IMR-90 (cell line): ENCODE measurements at regions not wholly inside any gene's neighbourhood (a gene's known extent, or its start where the extent isn't known, plus 50 kb on each side); places are given as distances from the start of the nearest gene placed in this dataset.
A peak's percentile ranks its signal among the peaks of the same experiment; 100 is the strongest.

Experiments
- ATAC-seq: fragments of 200-7000 bp; cut with Tn5 transposase; 2 replicates; pipeline ENCODE4 v1.9.1; 2020; ENCODE audit warnings: low read depth, mild to moderate bottlenecking, moderate library complexity
- BruUV-seq: library from RNA; stranded (reverse); fragments of 400-500 nt; replicated peaks from 2 replicates; lab custom pipeline; 2021; lab: Mats Ljungman, UMichigan
- CTCF ChIA-PET: fragments of 300-600 bp; formaldehyde crosslinking; extraction: SDS; loops from one replicate; lab custom pipeline; 2021; ENCODE audit warnings: antibody characterized with exemption; lab: Yijun Ruan, JAX
- POLR2A ChIA-PET: fragments of 300-600 bp; sonication (Branson Sonifier 250); formaldehyde crosslinking; loops from one replicate; lab custom pipeline; 2022; ENCODE audit warnings: antibody characterized with exemption; ENCODE audit not compliant: unreplicated experiment; lab: Charles Lee
- DNase-seq: peaks from one replicate; pipeline ENCODE4 v3.0.0; 2013
- H2AFZ ChIP-seq: replicated peaks from 2 replicates; pipeline ENCODE3; 2013; ENCODE audit warnings: low read length, mild to moderate bottlenecking; ENCODE audit not compliant: poor library complexity
- H2AK5ac ChIP-seq: 2 replicates; pipeline ENCODE4 v1.6.1; 2013; ENCODE audit warnings: low read depth, low read length, inconsistent platforms
- H2AK9ac ChIP-seq: replicated peaks from 2 replicates; pipeline ENCODE3; 2013; ENCODE audit warnings: mild to moderate bottlenecking, low read depth, low read length, moderate library complexity; ENCODE audit not compliant: poor library complexity
- H2BK120ac ChIP-seq: 2 replicates; pipeline ENCODE4 v1.6.1; 2013; ENCODE audit warnings: low read depth, low read length, inconsistent platforms
- H2BK15ac ChIP-seq: 3 replicates; pipeline ENCODE4 v1.6.1; 2013; ENCODE audit warnings: low read depth, low read length, inconsistent platforms
- H2BK20ac ChIP-seq: 2 replicates; pipeline ENCODE4 v1.6.1; 2013; ENCODE audit warnings: low read depth, mild to moderate bottlenecking, inconsistent platforms, low read length, moderate library complexity
- H2BK5ac ChIP-seq: 2 replicates; pipeline ENCODE4 v1.6.1; 2013; ENCODE audit warnings: mild to moderate bottlenecking, low read depth, low read length, inconsistent platforms; ENCODE audit not compliant: poor library complexity, severe bottlenecking
- H3K14ac ChIP-seq: replicated peaks from 2 replicates; pipeline ENCODE4 v1.6.1; 2013; ENCODE audit warnings: low read depth, low read length, inconsistent platforms
- H3K18ac ChIP-seq: 2 replicates; pipeline ENCODE4 v1.6.1; 2013; ENCODE audit warnings: low read depth, low read length, control low read depth
- H3K23ac ChIP-seq: 2 replicates; pipeline ENCODE4 v1.6.1; 2013; ENCODE audit warnings: low read depth, low read length, inconsistent platforms
- H3K27ac ChIP-seq: 2 replicates; pipeline ENCODE4 v1.5.1; 2013; ENCODE audit warnings: mild to moderate bottlenecking, control low read depth, low read length; ENCODE audit not compliant: insufficient read depth
- H3K27me3 ChIP-seq: 2 replicates; pipeline ENCODE4 v1.6.1; 2013; ENCODE audit warnings: low read length; ENCODE audit not compliant: control insufficient read depth, insufficient read depth
- H3K36me3 ChIP-seq: 2 replicates; pipeline ENCODE4 v1.6.1; 2013; ENCODE audit warnings: low read length, mixed read lengths; ENCODE audit not compliant: control insufficient read depth, insufficient read depth
- H3K4ac ChIP-seq: 2 replicates; pipeline ENCODE4 v1.6.1; 2013; ENCODE audit warnings: low read depth, low read length, inconsistent platforms
- H3K4me1 ChIP-seq: 2 replicates; pipeline ENCODE4 v1.6.1; 2013; ENCODE audit warnings: low read length, mixed read lengths; ENCODE audit not compliant: control insufficient read depth, insufficient read depth
- H3K4me2 ChIP-seq: 2 replicates; pipeline ENCODE4 v1.6.1; 2013; ENCODE audit warnings: low read depth, mild to moderate bottlenecking, control low read depth, low read length, moderate library complexity
- H3K4me3 ChIP-seq: 2 replicates; pipeline ENCODE4 v1.5.1; 2013; ENCODE audit warnings: low read depth, mild to moderate bottlenecking, control low read depth, low read length, moderate library complexity; ENCODE audit not compliant: insufficient read depth
- H3K56ac ChIP-seq: 2 replicates; pipeline ENCODE4 v1.6.1; 2013; ENCODE audit warnings: low read length, inconsistent platforms; ENCODE audit not compliant: insufficient read depth; ENCODE audit errors: extremely low read depth
- H3K79me1 ChIP-seq, 2 experiments: 2 replicates each; pipeline ENCODE4 v1.6.1; 2013; ENCODE audit warnings: low read length in 2 of 2, inconsistent platforms in 1 of 2, low read depth in 1 of 2
- H3K9ac ChIP-seq: 2 replicates; pipeline ENCODE4 v1.6.1; 2013; ENCODE audit warnings: low read depth, low read length, control low read depth
- H3K9me1 ChIP-seq: 2 replicates; pipeline ENCODE4 v1.6.1; 2013; ENCODE audit warnings: low read length, inconsistent platforms; ENCODE audit not compliant: insufficient read depth
- H3K9me3 ChIP-seq: 2 replicates; pipeline ENCODE4 v1.6.1; 2013; ENCODE audit warnings: low read length; ENCODE audit not compliant: control insufficient read depth, insufficient read depth
- H4K20me1 ChIP-seq: 2 replicates; pipeline ENCODE4 v1.6.1; 2013; ENCODE audit warnings: low read length, inconsistent platforms; ENCODE audit not compliant: insufficient read depth
- H4K5ac ChIP-seq: 2 replicates; pipeline ENCODE4 v1.6.1; 2013; ENCODE audit warnings: mild to moderate bottlenecking, low read depth, low read length, control low read depth
- H4K8ac ChIP-seq, 2 experiments: 2 replicates each; pipeline ENCODE4 v1.6.1; 2013; ENCODE audit warnings: low read depth in 2 of 2, low read length in 2 of 2, control low read depth in 1 of 2, inconsistent platforms in 1 of 2
- H4K91ac ChIP-seq: 2 replicates; pipeline ENCODE4 v1.6.1; 2013; ENCODE audit warnings: low read depth, low read length, inconsistent platforms; ENCODE audit not compliant: insufficient read depth
- CHD1 ChIP-seq: IDR thresholded peaks from 2 replicates; pipeline ENCODE4 v1.6.1; 2012; ENCODE audit warnings: low read depth, low read length, improper control_type of control experiment
- FOS ChIP-seq: fragments of 150-350 bp; IDR thresholded peaks from 2 replicates; pipeline ENCODE4 v1.6.1; 2016; ENCODE audit warnings: low read depth, low read length
- MAFK ChIP-seq: IDR thresholded peaks from 2 replicates; pipeline ENCODE4 v1.6.1; 2012; ENCODE audit warnings: low read depth, low read length, improper control_type of control experiment
- RAD21 ChIP-seq: IDR thresholded peaks from 2 replicates; pipeline ENCODE4 v1.6.1; 2012; ENCODE audit warnings: low read length, improper control_type of control experiment
- RFX5 ChIP-seq: IDR thresholded peaks from 2 replicates; pipeline ENCODE4 v1.8.0; 2012; ENCODE audit warnings: low read depth, mild to moderate bottlenecking, low read length, moderate library complexity
- SMC3 ChIP-seq: fragments of 150-350 bp; IDR thresholded peaks from 2 replicates; pipeline ENCODE4 v1.6.1; 2016; ENCODE audit warnings: low read depth, mild to moderate bottlenecking, antibody characterized with exemption, low read length, moderate library complexity
- WGBS, 2 experiments: methylation state at CpG; one replicate each; pipeline versions ENCODE4 v1.1.5 to v1.1.7; 2013; ENCODE audit warnings: missing lambda C conversion rate in 2 of 2; ENCODE audit not compliant: insufficient read length in 1 of 2; ENCODE audit errors: extremely low coverage in 2 of 2; 5-methylcytosine and 5-hydroxymethylcytosine counted together
- dilution Hi-C: fragments of 300-500 bp; cut with HindIII; formaldehyde crosslinking; loops from one replicate; pipeline ENCODE4 v1.14.3; 2018; ENCODE audit warnings: low sequenced_read_pairs; ENCODE audit not compliant: unreplicated experiment
- in situ Hi-C: fragments of 300-500 bp; cut with MboI; formaldehyde crosslinking; loops from 3 replicates; pipeline ENCODE4 v1.14.3; 2019; ENCODE audit warnings: low sequenced_read_pairs, inconsistent platforms, mixed read lengths
- intact Hi-C: fragments of 100-400 bp; cut with micrococcal nuclease; formaldehyde crosslinking; loops from 2 replicates; pipeline ENCODE4 v1.10.0; 2022
- TF ChIP-seq, protein P1 (sequence below): conservative IDR thresholded peaks from 2 replicates; pipeline ENCODE4 v1.5.1; 2012; ENCODE audit warnings: mild to moderate bottlenecking, low read depth, low read length, improper control_type of control experiment

- no peak overlapping the region for H3K18ac ChIP-seq
- no peak overlapping the region for H4K8ac ChIP-seq
- H2BK5ac ChIP-seq, result no peak overlapping the region
- H3K79me1 ChIP-seq, result no peaks in the 10 kb centered on the region
- H4K5ac ChIP-seq, result no peak overlapping the region
- no peak overlapping the region for H2AK9ac ChIP-seq
- H3K14ac ChIP-seq, result no peak overlapping the region
- H3K9me1 ChIP-seq, result no peaks in the 10 kb centered on the region
- CTCF ChIA-PET, result no interaction called here
- POLR2A ChIA-PET, result no interaction called here
- no peak overlapping the region for H3K56ac ChIP-seq
- no peak overlapping the region for H3K27ac ChIP-seq
- no peak overlapping the region for H2AK5ac ChIP-seq
- no peak overlapping the region for H2BK20ac ChIP-seq
- no peak for ATAC-seq
- H3K9me3 ChIP-seq, result no peaks in the 10 kb centered on the region
- no peaks in the 10 kb centered on the region for H3K4me1 ChIP-seq
- no peak overlapping the region for H2BK15ac ChIP-seq
- no peak overlapping the region for H4K91ac ChIP-seq
- no peak overlapping the region for H3K4ac ChIP-seq
- H3K23ac ChIP-seq, result no peak overlapping the region
- no peak overlapping the region for H3K4me3 ChIP-seq
- H4K20me1 ChIP-seq, result no peaks in the 10 kb centered on the region
- H2BK120ac ChIP-seq, result no peak overlapping the region
- no peak overlapping the region for H2AFZ ChIP-seq
- dilution Hi-C loops, result no loop called here
- TF ChIP-seq FOS (no peak), MAFK (no peak), RAD21 (no peak), SMC3 (no peak), RFX5 (peak; percentile 74), CHD1 (no peak)
- TF ChIP-seq, protein P1, sequence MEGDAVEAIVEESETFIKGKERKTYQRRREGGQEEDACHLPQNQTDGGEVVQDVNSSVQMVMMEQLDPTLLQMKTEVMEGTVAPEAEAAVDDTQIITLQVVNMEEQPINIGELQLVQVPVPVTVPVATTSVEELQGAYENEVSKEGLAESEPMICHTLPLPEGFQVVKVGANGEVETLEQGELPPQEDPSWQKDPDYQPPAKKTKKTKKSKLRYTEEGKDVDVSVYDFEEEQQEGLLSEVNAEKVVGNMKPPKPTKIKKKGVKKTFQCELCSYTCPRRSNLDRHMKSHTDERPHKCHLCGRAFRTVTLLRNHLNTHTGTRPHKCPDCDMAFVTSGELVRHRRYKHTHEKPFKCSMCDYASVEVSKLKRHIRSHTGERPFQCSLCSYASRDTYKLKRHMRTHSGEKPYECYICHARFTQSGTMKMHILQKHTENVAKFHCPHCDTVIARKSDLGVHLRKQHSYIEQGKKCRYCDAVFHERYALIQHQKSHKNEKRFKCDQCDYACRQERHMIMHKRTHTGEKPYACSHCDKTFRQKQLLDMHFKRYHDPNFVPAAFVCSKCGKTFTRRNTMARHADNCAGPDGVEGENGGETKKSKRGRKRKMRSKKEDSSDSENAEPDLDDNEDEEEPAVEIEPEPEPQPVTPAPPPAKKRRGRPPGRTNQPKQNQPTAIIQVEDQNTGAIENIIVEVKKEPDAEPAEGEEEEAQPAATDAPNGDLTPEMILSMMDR, result no peak
- no peaks in the 10 kb centered on the region for H3K36me3 ChIP-seq
- BruUV-seq, result no TSS peak
- no CpG with 5 or more reads among the region's 3 CpGs for WGBS, 2 experiments
- H3K9ac ChIP-seq, result no peak overlapping the region
- intact Hi-C loops, result no loop called here
- no peaks in the 10 kb centered on the region for H3K27me3 ChIP-seq
- in situ Hi-C loops, result no loop called here
- H3K4me2 ChIP-seq, result no peak overlapping the region
- DNase-seq, result peak; percentile 9
Measured at GRCh38 chr6:12440981-12441380, 150.8 kb downstream of the EDN1 start.
